Left ventricle myocardium inferior (tissue), 1 donor: ENCODE measurements at regions not wholly inside any gene's neighbourhood (a gene's known extent, or its start where the extent isn't known, plus 50 kb on each side); places are given as distances from the start of the nearest gene placed in this dataset.

Experiments used
- DNase-seq: peaks from one replicate; pipeline ENCODE4 v3.0.0-alpha.2; 2020
- H3K27ac ChIP-seq: fragments of 200-600 bp; replicated peaks from 2 replicates; pipeline ENCODE4 v1.8.0; 2021
- H3K27me3 ChIP-seq: fragments of 200-600 bp; 2 replicates; pipeline ENCODE4 v1.8.0; 2021; ENCODE audit warnings: low read depth
- H3K36me3 ChIP-seq: fragments of 200-600 bp; 2 replicates; pipeline ENCODE4 v1.8.0; 2021
- H3K4me1 ChIP-seq: fragments of 200-600 bp; 2 replicates; pipeline ENCODE4 v1.8.0; 2021
- H3K4me3 ChIP-seq: fragments of 200-600 bp; 2 replicates; pipeline ENCODE4 v1.8.0; 2021; ENCODE audit warnings: mild to moderate bottlenecking, moderate library complexity
- H3K9me3 ChIP-seq: fragments of 200-600 bp; replicated peaks from 2 replicates; pipeline ENCODE4 v1.8.0; 2021
- intact Hi-C: fragments of 100-400 bp; cut with micrococcal nuclease; formaldehyde crosslinking; loops from one replicate; pipeline ENCODE4 v1.11.0; 2022
- TF ChIP-seq, protein P1 (sequence below): fragments of 200-600 bp; IDR thresholded peaks from 2 replicates; pipeline ENCODE4 v1.8.0; 2021; ENCODE audit warnings: antibody characterized with exemption, mild to moderate bottlenecking, borderline replicate concordance
- donor health status: DM: no; HTN: yes; CAD: no; lungs with severe emphysema.

DNA sequence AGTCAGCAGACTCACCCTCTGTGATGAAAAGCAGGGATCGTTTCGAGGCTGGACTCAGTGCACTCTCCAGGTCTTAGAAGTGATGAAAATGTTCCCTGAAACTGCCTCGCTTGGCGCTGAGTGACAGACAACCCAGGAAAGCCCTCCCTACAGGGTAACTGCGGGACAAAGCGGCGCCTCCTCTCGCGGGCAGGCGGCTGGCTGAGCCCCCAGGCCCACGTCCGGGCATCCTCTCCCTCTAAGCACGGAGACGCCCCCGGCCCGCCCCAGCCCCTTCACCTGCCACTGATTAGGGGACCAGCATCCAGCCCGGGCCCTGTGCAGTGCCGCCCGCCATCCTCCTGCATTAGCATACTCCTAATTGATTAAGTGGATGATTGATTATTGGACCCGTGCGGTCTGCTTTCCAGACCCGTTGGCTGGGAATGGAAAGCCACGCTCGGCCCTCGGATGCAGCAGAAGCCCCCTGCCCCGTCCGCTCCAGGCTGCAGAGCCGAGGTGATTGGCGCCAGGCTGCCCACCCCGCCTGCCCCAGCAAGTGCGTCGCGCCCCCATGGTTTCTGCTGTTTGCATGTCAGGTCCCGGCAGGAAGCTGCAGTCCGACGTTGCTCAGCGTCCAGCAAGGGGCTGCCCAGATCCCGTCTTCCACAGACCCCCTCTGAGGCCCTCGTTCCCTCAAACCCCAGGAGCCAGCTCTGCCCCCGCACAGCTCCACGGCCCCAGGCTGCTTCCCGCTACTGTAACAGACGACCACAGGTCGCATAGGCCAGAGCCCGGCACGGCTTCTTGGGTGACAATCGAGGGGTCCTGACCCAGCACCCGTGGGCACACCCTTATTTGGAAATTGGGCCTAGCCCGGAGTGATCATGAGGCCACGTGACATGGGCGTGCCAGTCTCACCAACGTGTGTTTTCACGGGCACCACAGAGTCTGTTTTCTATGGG lies 131.6 kb downstream of the DLL1 start:
- Histone ChIP-seq H3K4me3 (no peak overlapping the region), H3K4me1 (peaks cover 3% of the 10 kb centered on the region), H3K27ac (no peak overlapping the region), H3K27me3 (no peaks in the 10 kb centered on the region), H3K9me3 (no peaks in the 10 kb centered on the region), H3K36me3 (no peaks in the 10 kb centered on the region)
- TF ChIP-seq, protein P1, sequence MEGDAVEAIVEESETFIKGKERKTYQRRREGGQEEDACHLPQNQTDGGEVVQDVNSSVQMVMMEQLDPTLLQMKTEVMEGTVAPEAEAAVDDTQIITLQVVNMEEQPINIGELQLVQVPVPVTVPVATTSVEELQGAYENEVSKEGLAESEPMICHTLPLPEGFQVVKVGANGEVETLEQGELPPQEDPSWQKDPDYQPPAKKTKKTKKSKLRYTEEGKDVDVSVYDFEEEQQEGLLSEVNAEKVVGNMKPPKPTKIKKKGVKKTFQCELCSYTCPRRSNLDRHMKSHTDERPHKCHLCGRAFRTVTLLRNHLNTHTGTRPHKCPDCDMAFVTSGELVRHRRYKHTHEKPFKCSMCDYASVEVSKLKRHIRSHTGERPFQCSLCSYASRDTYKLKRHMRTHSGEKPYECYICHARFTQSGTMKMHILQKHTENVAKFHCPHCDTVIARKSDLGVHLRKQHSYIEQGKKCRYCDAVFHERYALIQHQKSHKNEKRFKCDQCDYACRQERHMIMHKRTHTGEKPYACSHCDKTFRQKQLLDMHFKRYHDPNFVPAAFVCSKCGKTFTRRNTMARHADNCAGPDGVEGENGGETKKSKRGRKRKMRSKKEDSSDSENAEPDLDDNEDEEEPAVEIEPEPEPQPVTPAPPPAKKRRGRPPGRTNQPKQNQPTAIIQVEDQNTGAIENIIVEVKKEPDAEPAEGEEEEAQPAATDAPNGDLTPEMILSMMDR = no peak
- DNase-seq = no peak
- intact Hi-C loops = no loop called here

DNA sequence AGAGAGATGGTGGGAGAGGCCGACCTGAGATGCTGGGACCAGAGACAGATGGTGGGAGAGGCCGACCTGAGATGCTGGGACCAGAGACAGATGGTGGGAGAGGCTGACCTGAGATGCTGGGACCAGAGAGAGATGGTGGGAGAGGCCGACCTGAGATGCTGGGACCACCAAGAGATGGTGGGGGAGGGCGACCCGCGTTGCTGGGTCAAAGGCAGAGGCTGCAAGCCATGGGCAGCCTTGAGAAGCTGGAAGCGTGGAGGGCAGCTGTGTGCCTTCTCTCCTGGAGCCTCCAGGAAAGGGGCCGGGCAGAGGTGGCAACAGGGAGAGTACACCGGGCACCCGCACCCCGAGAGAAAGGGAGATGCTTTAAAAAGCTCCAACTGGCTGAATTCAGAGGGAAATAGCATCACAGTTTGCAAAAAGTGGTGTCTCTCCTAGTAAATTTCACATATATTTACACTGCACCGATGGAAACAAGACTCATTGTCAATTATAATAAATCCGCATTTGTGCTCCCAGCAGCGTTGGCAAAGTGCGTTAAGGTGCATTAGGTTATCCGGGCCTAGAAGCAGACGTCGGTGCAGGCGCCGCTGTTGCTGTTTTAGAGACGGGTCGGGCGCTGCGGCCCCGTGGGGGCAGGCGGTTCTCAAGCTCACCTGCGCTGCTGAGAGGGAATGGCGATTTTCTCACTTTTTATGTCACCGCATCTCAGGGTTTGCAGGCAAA lies 132.4 kb downstream of the DLL1 start:
- Histone ChIP-seq H3K27ac (no peak overlapping the region), H3K4me3 (no peak overlapping the region), H3K9me3 (no peaks in the 10 kb centered on the region), H3K4me1 (peaks cover 2% of the 10 kb centered on the region), H3K36me3 (no peaks in the 10 kb centered on the region), H3K27me3 (no peaks in the 10 kb centered on the region)
- intact Hi-C loops = no loop called here
- TF ChIP-seq, protein P1 = no peak
- DNase-seq = no peak

- no peaks in the 10 kb centered on the region for H3K9me3 ChIP-seq
- H3K27me3 ChIP-seq = no peaks in the 10 kb centered on the region
- peaks cover 10% of the 10 kb centered on the region for H3K4me1 ChIP-seq
- DNase-seq = no peak
- intact Hi-C loops = no loop called here
- no peak overlapping the region for H3K27ac ChIP-seq
- no peaks in the 10 kb centered on the region for H3K36me3 ChIP-seq
- no peak overlapping the region for H3K4me3 ChIP-seq
- TF ChIP-seq, protein P1 = no peak
Measured at GRCh38 chr6:170157567-170158218, 133.2 kb downstream of the DLL1 start.

GRCh38 chr6:170156448-170157375 lies 134.2 kb downstream of the DLL1 start:
- DNase-seq = peak; percentile 12
- intact Hi-C loops = no loop called here

More at GRCh38 chr6:170156448-170157375, 134.2 kb downstream of the DLL1 start:
- Histone ChIP-seq H3K27me3 (no peaks in the 10 kb centered on the region), H3K4me1 (peaks cover 20% of the 10 kb centered on the region), H3K36me3 (no peaks in the 10 kb centered on the region), H3K9me3 (no peaks in the 10 kb centered on the region), H3K4me3 (no peak overlapping the region), H3K27ac (no peak overlapping the region)
- TF ChIP-seq, protein P1 = no peak
